Spinal cord (tissue), 9 donors: ENCODE measurements at regions not wholly inside any gene's neighbourhood (a gene's known extent, or its start where the extent isn't known, plus 50 kb on each side); places are given as distances from the start of the nearest gene placed in this dataset.

ENCODE experiments used
- DNase-seq, 6 donors: peaks; one replicate each; pipeline versions ENCODE4 v3.0.0 to v3.0.0-alpha.2; 2013 to 2015; ENCODE audit warnings: low spot score in 6 of 6, low read depth in 4 of 6
- H3K27ac ChIP-seq: one replicate; pipeline ENCODE4 v1.5.1; 2013; ENCODE audit warnings: low read depth, low read length, control low read depth
- H3K27me3 ChIP-seq: one replicate; pipeline ENCODE4 v1.6.1; 2013; ENCODE audit warnings: low read length; ENCODE audit not compliant: control insufficient read depth, insufficient read depth
- H3K36me3 ChIP-seq: one replicate; pipeline ENCODE4 v1.6.1; 2013; ENCODE audit warnings: low read length; ENCODE audit not compliant: control insufficient read depth, insufficient read depth
- H3K4me1 ChIP-seq: one replicate; pipeline ENCODE4 v1.6.1; 2013; ENCODE audit warnings: low read length; ENCODE audit not compliant: control insufficient read depth, insufficient read depth
- H3K4me3 ChIP-seq: one replicate; pipeline ENCODE4 v1.5.1; 2013; ENCODE audit warnings: low read depth, low read length, control low read depth
- H3K9me3 ChIP-seq: one replicate; pipeline ENCODE4 v1.6.1; 2013; ENCODE audit warnings: low read length; ENCODE audit not compliant: control insufficient read depth, insufficient read depth
- WGBS: methylation state at CpG from one replicate; pipeline ENCODE4 v1.1.5; 2013; ENCODE audit warnings: missing lambda C conversion rate; ENCODE audit not compliant: insufficient coverage; 5-methylcytosine and 5-hydroxymethylcytosine counted together
- donor health status: healthy.

- Histone ChIP-seq H3K4me1 (no peaks in the 10 kb centered on the region), H3K36me3 (no peaks in the 10 kb centered on the region), H3K27ac (no peak overlapping the region), H3K9me3 (no peaks in the 10 kb centered on the region), H3K27me3 (no peaks in the 10 kb centered on the region), H3K4me3 (no peak overlapping the region)
- WGBS: no CpG with 5 or more reads among the region's 1 CpG
- no peak for DNase-seq
Measured at GRCh38 chr3:159168788-159169187, 366.9 kb downstream of the MFSD1 start.

- H3K4me3 ChIP-seq: no peak overlapping the region
- H3K36me3 ChIP-seq: no peaks in the 10 kb centered on the region
- H3K4me1 ChIP-seq: no peaks in the 10 kb centered on the region
- no peak for DNase-seq
- H3K27me3 ChIP-seq: no peaks in the 10 kb centered on the region
- H3K27ac ChIP-seq: no peak overlapping the region
- no peaks in the 10 kb centered on the region for H3K9me3 ChIP-seq
Measured at GRCh38 chr3:159169828-159170227, 368.0 kb downstream of the MFSD1 start.

DNA sequence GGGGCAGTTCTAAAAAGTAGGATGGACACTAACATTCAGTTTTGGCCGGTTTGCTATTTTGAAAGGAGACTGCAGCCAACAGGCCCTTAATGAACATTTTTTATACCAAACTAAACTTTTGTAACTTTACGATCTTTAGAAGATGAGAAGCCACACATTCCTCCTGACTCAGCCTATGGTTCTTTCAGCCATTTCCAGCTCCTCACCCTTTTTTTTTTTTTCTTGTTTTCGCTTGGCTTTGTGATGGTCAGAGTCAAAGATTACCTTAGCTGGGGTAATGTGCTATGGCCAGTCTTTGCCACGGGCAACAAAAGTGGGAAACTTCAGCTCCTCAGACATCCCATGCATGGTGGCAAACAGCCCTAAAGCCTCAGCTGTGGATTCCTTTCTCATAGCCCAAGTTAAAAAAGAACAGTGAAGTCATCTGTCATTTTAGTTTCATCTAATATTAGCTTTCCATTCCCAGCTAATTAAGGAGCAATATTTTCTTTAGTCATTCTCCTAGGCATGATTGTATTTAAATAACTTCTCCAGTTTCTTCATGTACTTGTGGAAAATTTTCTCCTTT lies 368.7 kb downstream of the MFSD1 start:
- no CpG with 5 or more reads among the region's 4 CpGs for WGBS
- Histone ChIP-seq H3K36me3 (no peaks in the 10 kb centered on the region), H3K27me3 (no peaks in the 10 kb centered on the region), H3K27ac (no peak overlapping the region), H3K4me3 (no peak overlapping the region), H3K4me1 (no peaks in the 10 kb centered on the region), H3K9me3 (no peaks in the 10 kb centered on the region)
- no peak for DNase-seq

- no peak for DNase-seq
- no peaks in the 10 kb centered on the region for H3K4me1 ChIP-seq
- H3K27ac ChIP-seq: no peak overlapping the region
- H3K9me3 ChIP-seq: no peaks in the 10 kb centered on the region
- no peak overlapping the region for H3K4me3 ChIP-seq
- H3K36me3 ChIP-seq: no peaks in the 10 kb centered on the region
- 0% methylated on average over 1 of the region's 3 CpGs for WGBS
- no peaks in the 10 kb centered on the region for H3K27me3 ChIP-seq
Measured at GRCh38 chr3:159171333-159171732, 369.5 kb downstream of the MFSD1 start.

DNA sequence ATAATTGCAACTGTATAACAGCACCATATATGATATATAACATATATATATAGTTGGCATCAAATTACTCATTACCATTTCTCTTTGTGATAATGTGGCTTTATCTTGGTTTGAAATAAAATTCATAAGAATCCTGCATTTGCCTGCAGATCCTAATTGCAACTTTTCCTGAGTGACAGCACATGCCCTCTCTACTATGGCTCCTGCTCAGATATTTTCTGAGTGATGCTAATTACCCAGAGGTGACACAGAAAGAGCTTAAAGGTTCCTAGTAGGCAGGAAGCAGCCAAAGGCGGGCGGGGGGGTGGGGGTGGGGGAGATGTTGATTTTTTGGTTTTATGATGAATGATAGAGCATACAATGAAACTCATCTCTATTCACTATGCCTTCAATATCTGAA lies 370.6 kb downstream of the MFSD1 start:
- Histone ChIP-seq H3K36me3 (no peaks in the 10 kb centered on the region), H3K4me1 (no peaks in the 10 kb centered on the region), H3K9me3 (no peaks in the 10 kb centered on the region), H3K27ac (no peak overlapping the region), H3K4me3 (no peak overlapping the region), H3K27me3 (no peaks in the 10 kb centered on the region)
- no peak for DNase-seq
- no CpG with 5 or more reads among the region's 2 CpGs for WGBS

GRCh38 chr3:159174715-159175692 lies 373.1 kb downstream of the MFSD1 start:
- 76% methylated on average over 3 of the region's 7 CpGs for WGBS
- Histone ChIP-seq H3K27ac (no peak overlapping the region), H3K36me3 (no peaks in the 10 kb centered on the region), H3K27me3 (no peaks in the 10 kb centered on the region), H3K9me3 (no peaks in the 10 kb centered on the region), H3K4me1 (no peaks in the 10 kb centered on the region), H3K4me3 (no peak overlapping the region)
- DNase-seq: no peak

- no CpG with 5 or more reads among the region's 4 CpGs for WGBS
- Histone ChIP-seq H3K27me3 (no peaks in the 10 kb centered on the region), H3K36me3 (no peaks in the 10 kb centered on the region), H3K9me3 (no peaks in the 10 kb centered on the region), H3K27ac (no peak overlapping the region), H3K4me3 (no peak overlapping the region), H3K4me1 (no peaks in the 10 kb centered on the region)
- peak in 1 of 6 donors; percentile 10 for DNase-seq
Measured at GRCh38 chr3:159178209-159178897, 376.5 kb downstream of the MFSD1 start.

GRCh38 chr3:159182961-159183360 lies 381.1 kb downstream of the MFSD1 start:
- H3K27me3 ChIP-seq: no peaks in the 10 kb centered on the region

GRCh38 chr3:159185443-159186050 lies 383.7 kb downstream of the MFSD1 start:
- DNase-seq: no peak
- Histone ChIP-seq H3K36me3 (no peaks in the 10 kb centered on the region), H3K27me3 (no peaks in the 10 kb centered on the region), H3K9me3 (no peaks in the 10 kb centered on the region), H3K4me1 (no peaks in the 10 kb centered on the region), H3K27ac (no peak overlapping the region), H3K4me3 (no peak overlapping the region)
- 100% methylated on average over 1 of the region's 2 CpGs for WGBS

More at GRCh38 chr3:159182961-159183360, 381.1 kb downstream of the MFSD1 start:
- H3K4me3 ChIP-seq: no peak overlapping the region
- no peaks in the 10 kb centered on the region for H3K9me3 ChIP-seq
- no peaks in the 10 kb centered on the region for H3K36me3 ChIP-seq
- DNase-seq: no peak
- no peaks in the 10 kb centered on the region for H3K4me1 ChIP-seq
- H3K27ac ChIP-seq: no peak overlapping the region
